ENCODE measurements at regions not wholly inside any gene's neighbourhood (a gene's known extent, or its start where the extent isn't known, plus 50 kb on each side); places are given as distances from the start of the nearest gene placed in this dataset.

DNA sequence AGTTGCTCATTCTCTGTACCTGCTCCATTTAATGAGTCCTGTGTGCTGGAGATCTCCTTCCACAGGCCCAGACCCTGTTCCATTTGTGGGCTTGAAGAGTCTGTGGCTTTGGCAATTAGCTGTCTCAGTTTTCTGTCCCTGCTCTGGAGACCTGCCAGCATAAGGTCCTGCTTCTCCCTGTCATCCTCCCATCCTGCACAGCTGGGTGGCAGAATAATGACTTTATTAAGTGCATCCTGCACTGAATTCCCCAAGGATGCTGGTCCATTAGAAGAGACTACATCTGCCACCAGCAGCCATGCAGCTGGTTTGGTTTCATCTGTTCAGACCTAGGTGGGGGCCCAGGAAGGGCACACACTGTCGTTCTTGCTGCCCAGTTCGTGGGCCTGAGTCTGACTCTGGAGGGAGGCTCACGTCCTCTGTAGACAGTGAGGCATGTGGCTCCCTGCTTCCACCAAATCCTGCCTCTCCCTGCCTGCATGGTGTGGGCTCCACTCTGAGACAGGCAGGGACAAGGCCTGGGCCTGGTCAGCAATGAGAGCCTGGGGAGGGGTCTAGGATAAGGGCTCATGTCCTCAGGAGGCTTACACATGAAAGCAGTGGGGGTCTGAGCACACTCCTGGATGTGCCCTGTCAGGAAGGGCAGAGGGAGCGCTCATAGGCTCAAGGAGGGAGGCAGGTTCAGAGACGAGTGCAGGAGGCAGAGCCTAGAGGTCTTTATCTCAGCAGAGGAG, 78.4 kb upstream of the PRR23E start:
- no peak overlapping the region for H3K4me3 ChIP-seq (ENCODE audit: low read length)
- peaks cover 3% of the 10 kb centered on the region for H3K4me1 ChIP-seq (ENCODE audit: insufficient read depth, low read length)
- H3K27me3 ChIP-seq (ENCODE audit: insufficient read depth, low read length), result peaks cover 4% of the 10 kb centered on the region
- no peak overlapping the region for H2AFZ ChIP-seq (ENCODE audit: low read depth, low read length)
- no peaks in the 10 kb centered on the region for H3K36me3 ChIP-seq (ENCODE audit: insufficient read depth, low read length)
- H3K9me3 ChIP-seq (ENCODE audit: low read length), result peaks cover 4% of the 10 kb centered on the region

GRCh38 chr3:127115691-127116351, 77.1 kb upstream of the PRR23E start:
- H3K27me3 ChIP-seq (ENCODE audit: insufficient read depth, low read length), result peaks cover 4% of the 10 kb centered on the region
- H2AFZ ChIP-seq (ENCODE audit: low read depth, low read length), result no peak overlapping the region
- no peaks in the 10 kb centered on the region for H3K36me3 ChIP-seq (ENCODE audit: insufficient read depth, low read length)
- H3K4me1 ChIP-seq (ENCODE audit: insufficient read depth, low read length), result peaks cover 3% of the 10 kb centered on the region
- H3K4me3 ChIP-seq (ENCODE audit: low read length), result no peak overlapping the region
- H3K9me3 ChIP-seq (ENCODE audit: low read length), result peaks cover 4% of the 10 kb centered on the region

- no peak overlapping the region for H3K4me3 ChIP-seq (ENCODE audit: low read length)
- H3K27me3 ChIP-seq (ENCODE audit: insufficient read depth, low read length), result peaks cover 4% of the 10 kb centered on the region
- H3K4me1 ChIP-seq (ENCODE audit: insufficient read depth, low read length), result no peaks in the 10 kb centered on the region
- H3K9me3 ChIP-seq (ENCODE audit: low read length), result no peaks in the 10 kb centered on the region
- H2AFZ ChIP-seq (ENCODE audit: low read depth, low read length), result no peak overlapping the region
- H3K36me3 ChIP-seq (ENCODE audit: insufficient read depth, low read length), result no peaks in the 10 kb centered on the region
Observed at GRCh38 chr3:127118366-127118765, 74.6 kb upstream of the PRR23E start.

DNA sequence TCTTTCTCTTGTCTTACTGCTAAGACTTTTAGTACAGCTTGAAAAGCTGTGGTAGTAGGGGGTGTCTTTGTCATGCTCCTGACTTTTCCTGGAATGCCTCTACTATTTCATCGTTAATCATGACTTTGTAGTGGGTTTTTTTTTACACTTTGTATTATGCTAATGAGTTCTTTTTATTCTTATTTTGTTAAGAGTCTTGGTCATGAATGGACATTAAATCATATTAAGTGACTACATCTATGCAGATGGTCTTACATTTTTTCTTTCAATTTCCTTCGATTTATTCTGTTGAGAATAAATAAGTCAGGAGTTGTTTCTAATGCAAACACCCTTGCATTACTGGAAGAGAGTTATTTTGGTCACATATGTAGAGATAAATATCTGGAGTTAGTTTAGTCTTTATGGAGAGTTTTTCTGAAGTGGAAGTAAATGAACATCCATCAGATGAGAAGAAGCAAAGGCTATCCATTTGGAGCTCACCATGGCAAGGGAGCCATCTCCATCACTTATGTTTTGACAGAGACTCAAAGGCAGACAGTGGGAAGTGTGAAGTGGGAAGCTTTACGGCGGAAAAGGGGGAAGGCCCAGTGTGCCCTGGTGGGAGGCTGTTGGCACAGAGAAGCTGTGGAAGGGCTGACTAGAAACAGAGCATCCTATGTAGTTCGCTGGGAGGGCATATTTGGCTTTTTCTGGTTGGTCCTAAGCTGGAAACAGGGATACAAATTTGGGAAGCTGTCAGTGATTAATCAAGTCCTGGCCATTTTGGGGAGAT, 73.1 kb upstream of the PRR23E start:
- Histone ChIP-seq H3K9me3 (ENCODE audit: low read length) (no peaks in the 10 kb centered on the region), H3K4me1 (ENCODE audit: insufficient read depth, low read length) (no peaks in the 10 kb centered on the region), H3K4me3 (ENCODE audit: low read length) (no peak overlapping the region), H3K36me3 (ENCODE audit: insufficient read depth, low read length) (no peaks in the 10 kb centered on the region), H2AFZ (ENCODE audit: low read depth, low read length) (no peak overlapping the region), H3K27me3 (ENCODE audit: insufficient read depth, low read length) (peaks cover 4% of the 10 kb centered on the region)

- Histone ChIP-seq H3K27me3 (ENCODE audit: insufficient read depth, low read length) (peaks cover 4% of the 10 kb centered on the region), H3K4me1 (ENCODE audit: insufficient read depth, low read length) (no peaks in the 10 kb centered on the region), H3K4me3 (ENCODE audit: low read length) (no peak overlapping the region), H3K36me3 (ENCODE audit: insufficient read depth, low read length) (no peaks in the 10 kb centered on the region), H3K9me3 (ENCODE audit: low read length) (no peaks in the 10 kb centered on the region), H2AFZ (ENCODE audit: low read depth, low read length) (no peak overlapping the region)
Observed at GRCh38 chr3:127120851-127121647, 71.9 kb upstream of the PRR23E start.

DNA sequence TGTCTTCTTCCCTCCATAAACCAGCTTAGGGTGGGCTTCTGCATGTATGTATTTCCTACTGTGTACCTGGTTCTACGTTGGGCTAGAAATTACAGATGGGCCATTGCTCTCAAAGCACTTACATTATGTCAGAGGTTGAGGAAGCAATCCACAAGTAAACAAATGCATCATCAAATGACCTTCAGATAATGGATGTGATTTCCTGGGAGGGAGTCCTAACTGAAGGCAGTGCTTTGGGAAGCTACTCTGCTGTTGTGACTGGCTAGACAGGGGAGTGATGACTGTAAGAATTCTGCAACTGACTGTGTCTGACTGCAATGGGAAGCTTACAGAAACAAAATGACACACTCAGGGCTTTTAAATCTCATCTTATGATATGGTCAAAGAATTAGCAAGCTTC, 71.0 kb upstream of the PRR23E start:
- peaks cover 1% of the 10 kb centered on the region for H3K27me3 ChIP-seq (ENCODE audit: insufficient read depth, low read length)
- no peak overlapping the region for H3K4me3 ChIP-seq (ENCODE audit: low read length)
- no peaks in the 10 kb centered on the region for H3K36me3 ChIP-seq (ENCODE audit: insufficient read depth, low read length)
- H3K9me3 ChIP-seq (ENCODE audit: low read length), result no peaks in the 10 kb centered on the region
- no peaks in the 10 kb centered on the region for H3K4me1 ChIP-seq (ENCODE audit: insufficient read depth, low read length)
- no peak overlapping the region for H2AFZ ChIP-seq (ENCODE audit: low read depth, low read length)

- Histone ChIP-seq H3K27me3 (ENCODE audit: insufficient read depth, low read length) (peaks cover 2% of the 10 kb centered on the region), H3K36me3 (ENCODE audit: insufficient read depth, low read length) (no peaks in the 10 kb centered on the region), H2AFZ (ENCODE audit: low read depth, low read length) (no peak overlapping the region), H3K4me1 (ENCODE audit: insufficient read depth, low read length) (no peaks in the 10 kb centered on the region), H3K9me3 (ENCODE audit: low read length) (no peaks in the 10 kb centered on the region), H3K4me3 (ENCODE audit: low read length) (no peak overlapping the region)
Observed at GRCh38 chr3:127123533-127123932, 69.4 kb upstream of the PRR23E start.

DNA sequence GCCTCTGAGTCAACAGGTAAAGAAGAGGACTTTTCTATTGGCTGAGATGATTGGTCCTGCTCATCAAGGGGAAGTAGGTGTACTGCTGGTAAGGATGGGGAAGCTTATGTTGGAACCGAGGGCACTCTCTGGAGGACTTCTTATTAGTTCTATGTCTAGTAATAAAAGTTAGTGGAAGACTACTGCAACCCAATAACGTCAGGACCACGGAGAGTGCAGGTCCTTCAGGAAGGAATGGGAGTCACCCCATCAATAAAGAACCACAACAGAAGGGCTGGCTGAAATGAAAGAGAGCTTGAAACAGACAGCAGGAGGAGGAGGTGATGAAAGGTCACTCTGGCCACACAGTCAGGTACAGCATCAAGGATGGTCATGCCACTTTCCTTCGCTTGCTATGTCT, 68.8 kb upstream of the PRR23E start:
- Histone ChIP-seq H3K9me3 (ENCODE audit: low read length) (no peaks in the 10 kb centered on the region), H3K4me3 (ENCODE audit: low read length) (no peak overlapping the region), H3K36me3 (ENCODE audit: insufficient read depth, low read length) (no peaks in the 10 kb centered on the region), H3K27me3 (ENCODE audit: insufficient read depth, low read length) (peaks cover 2% of the 10 kb centered on the region), H3K4me1 (ENCODE audit: insufficient read depth, low read length) (no peaks in the 10 kb centered on the region), H2AFZ (ENCODE audit: low read depth, low read length) (no peak overlapping the region)

DNA sequence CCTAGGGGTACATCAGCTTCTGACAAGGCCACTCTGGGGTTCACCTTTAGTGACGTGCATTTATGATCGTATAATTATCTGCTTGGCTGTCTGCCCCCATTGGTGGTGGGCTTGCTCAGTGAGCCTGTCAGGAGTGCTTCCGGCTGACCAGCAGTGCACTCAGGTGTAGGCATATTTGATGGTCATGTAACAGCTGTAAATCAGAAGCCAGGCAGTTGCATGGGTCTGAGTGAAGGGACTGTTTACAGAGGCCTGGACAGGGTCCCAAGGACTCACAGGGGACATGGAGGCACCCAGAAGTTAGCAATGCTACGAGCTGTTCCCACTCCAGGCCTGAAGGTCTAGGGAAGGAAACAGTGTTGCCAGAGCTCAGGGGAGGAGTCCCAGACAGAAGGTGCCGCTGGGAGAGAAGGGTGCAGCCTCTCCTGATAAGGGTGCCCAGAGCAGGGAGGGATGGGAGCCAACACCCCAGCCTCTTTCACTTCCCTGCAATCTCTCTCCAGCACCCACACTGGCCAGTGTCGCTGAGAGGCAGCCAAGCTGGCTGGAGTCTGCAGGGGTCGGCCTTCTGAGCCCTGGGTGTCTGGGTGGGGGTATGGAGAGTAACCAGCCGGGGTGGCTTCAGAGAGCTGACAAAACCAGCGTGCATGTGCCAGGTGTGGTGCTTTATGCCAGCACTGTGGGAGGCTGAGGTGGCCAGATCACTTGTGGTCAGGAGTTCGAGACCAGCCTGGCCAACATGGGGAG, 61.3 kb upstream of the PRR23E start:
- Histone ChIP-seq H2AFZ (ENCODE audit: low read depth, low read length) (no peak overlapping the region), H3K36me3 (ENCODE audit: insufficient read depth, low read length) (no peaks in the 10 kb centered on the region), H3K9me3 (ENCODE audit: low read length) (no peaks in the 10 kb centered on the region), H3K27me3 (ENCODE audit: insufficient read depth, low read length) (peaks cover 34% of the 10 kb centered on the region), H3K4me3 (ENCODE audit: low read length) (no peak overlapping the region), H3K4me1 (ENCODE audit: insufficient read depth, low read length) (peaks cover 12% of the 10 kb centered on the region)

- Histone ChIP-seq H3K27me3 (ENCODE audit: insufficient read depth, low read length) (peaks cover 45% of the 10 kb centered on the region), H3K36me3 (ENCODE audit: insufficient read depth, low read length) (no peaks in the 10 kb centered on the region), H3K4me1 (ENCODE audit: insufficient read depth, low read length) (peaks cover 12% of the 10 kb centered on the region), H2AFZ (ENCODE audit: low read depth, low read length) (no peak overlapping the region), H3K4me3 (ENCODE audit: low read length) (no peak overlapping the region), H3K9me3 (ENCODE audit: low read length) (no peaks in the 10 kb centered on the region)
Observed at GRCh38 chr3:127132876-127133275, 60.1 kb upstream of the PRR23E start.

DNA sequence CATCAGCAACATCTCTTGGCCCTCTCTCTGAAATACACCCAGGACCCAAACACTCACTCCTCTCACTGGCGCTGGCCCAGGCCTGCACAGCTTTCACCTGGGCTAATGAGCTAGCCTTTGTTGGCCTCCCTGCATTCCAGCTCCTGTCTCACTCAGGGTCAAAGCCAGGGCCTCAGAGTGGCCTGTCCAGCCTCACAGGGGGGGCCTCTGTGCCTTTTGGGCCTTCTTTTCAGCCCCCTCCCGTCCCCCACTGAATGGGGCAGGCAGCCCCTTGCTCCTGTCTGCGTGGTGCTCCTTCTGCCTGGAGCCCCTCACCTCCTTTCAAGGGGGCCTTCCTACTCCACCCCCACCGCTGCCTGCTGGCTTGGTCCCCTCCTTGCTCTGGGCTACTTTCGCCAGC, 59.0 kb upstream of the PRR23E start:
- no peaks in the 10 kb centered on the region for H3K36me3 ChIP-seq (ENCODE audit: insufficient read depth, low read length)
- H3K27me3 ChIP-seq (ENCODE audit: insufficient read depth, low read length), result peaks cover 56% of the 10 kb centered on the region

GRCh38 chr3:127134466-127134865, 58.5 kb upstream of the PRR23E start:
- Histone ChIP-seq H3K4me3 (ENCODE audit: low read length) (no peak overlapping the region), H3K27me3 (ENCODE audit: insufficient read depth, low read length) (peaks cover 61% of the 10 kb centered on the region), H2AFZ (ENCODE audit: low read depth, low read length) (no peak overlapping the region), H3K9me3 (ENCODE audit: low read length) (no peaks in the 10 kb centered on the region), H3K4me1 (ENCODE audit: insufficient read depth, low read length) (peaks cover 12% of the 10 kb centered on the region), H3K36me3 (ENCODE audit: insufficient read depth, low read length) (no peaks in the 10 kb centered on the region)

More for the DNA sequence above, 59.0 kb upstream of the PRR23E start:
- Histone ChIP-seq H3K9me3 (ENCODE audit: low read length) (no peaks in the 10 kb centered on the region), H3K4me3 (ENCODE audit: low read length) (no peak overlapping the region), H3K4me1 (ENCODE audit: insufficient read depth, low read length) (peaks cover 12% of the 10 kb centered on the region), H2AFZ (ENCODE audit: low read depth, low read length) (no peak overlapping the region)
